GM21447 (cell line): ENCODE measurements at regions not wholly inside any gene's neighbourhood (a gene's known extent, or its start where the extent isn't known, plus 50 kb on each side); places are given as distances from the start of the nearest gene placed in this dataset.
"Not testable (repeated sequence)": the region's sequence is repeated elsewhere in the genome, so short reads cannot be mapped to it uniquely, and the experiment has no call there.

Source experiments
- ATAC-seq: cut with Tn5 transposase; IDR thresholded peaks from one replicate; pipeline ENCODE4 v1.9.1; 2021; ENCODE audit not compliant: unreplicated experiment

DNA sequence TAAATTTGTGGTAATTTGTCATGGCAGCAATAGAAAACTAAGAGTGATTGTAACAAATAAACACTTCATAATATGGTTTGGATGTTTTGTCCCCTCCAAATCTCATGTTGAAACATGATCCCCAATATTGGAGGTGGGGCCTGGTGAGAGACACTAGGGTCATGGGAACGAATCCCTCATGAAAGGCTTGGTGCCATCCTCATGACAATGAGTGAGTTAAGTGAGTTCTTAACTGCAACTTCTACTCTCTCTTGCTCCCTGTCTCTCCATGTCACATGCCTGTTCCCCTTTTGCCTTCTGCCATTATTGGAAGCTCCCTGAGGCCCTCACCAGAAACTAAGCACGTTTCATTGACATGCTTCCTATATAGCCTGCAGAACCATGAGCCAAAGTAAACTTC lies 1233.2 kb downstream of the OLFM4 start:
- ATAC-seq: no peak

- no peak for ATAC-seq
These were observed 1235.3 kb downstream of the OLFM4 start for GRCh38 chr13:54263868-54264267.

DNA sequence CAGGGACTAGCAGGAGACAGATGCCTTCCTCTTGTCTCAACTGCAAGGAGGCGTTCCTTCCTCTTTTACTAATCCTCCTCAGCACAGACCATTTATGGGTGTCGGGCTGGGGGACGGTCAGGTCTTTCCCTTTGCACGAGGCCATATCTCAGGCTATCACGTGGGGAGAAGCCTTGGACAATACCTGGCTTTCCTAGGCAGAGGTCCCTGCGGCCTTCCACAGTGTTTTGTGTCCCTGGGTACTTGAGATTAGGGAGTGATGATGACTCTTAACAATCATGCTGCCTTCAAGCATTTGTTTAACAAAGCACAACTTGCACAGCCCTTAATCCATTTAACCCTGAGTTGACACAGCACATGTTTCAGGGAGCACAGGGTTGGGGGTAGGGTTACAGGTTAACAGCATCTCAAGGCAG lies 1238.6 kb downstream of the OLFM4 start:
- ATAC-seq: not testable (repeated sequence)

DNA sequence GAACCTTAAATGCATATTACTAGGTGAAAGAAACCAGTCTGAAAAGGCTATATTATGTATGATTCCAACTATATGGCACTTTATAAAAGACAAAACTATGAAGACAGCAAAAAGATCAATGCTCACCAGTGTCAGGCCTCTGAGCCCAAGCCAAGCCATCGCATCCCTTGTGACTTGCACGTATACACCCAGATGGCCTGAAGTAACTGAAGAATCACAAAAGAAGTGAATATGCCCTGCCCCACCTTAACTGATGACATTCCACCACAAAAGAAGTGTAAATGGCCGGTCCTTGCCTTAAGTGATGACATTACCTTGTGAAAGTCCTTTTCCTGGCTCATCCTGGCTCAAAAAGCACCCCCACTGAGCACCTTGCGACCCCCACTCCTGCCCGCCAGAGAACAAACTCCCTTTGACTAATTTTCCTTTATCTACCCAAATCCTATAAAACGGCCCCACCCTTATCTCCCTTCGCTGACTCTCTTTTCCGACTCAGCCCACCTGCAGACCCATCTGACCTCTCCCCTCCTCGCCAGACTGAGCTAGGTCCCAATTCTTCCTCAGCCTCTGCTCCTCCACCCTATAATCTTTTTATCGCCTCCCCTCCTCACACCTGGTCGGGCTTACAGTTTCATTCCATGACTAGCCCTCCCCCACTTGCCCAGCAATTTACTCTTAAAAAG lies 1239.5 kb downstream of the OLFM4 start:
- not testable (repeated sequence) for ATAC-seq

- no peak for ATAC-seq
These were observed 1258.6 kb downstream of the OLFM4 start for GRCh38 chr13:54287062-54287764.

GRCh38 chr13:54301085-54301484 lies 1272.5 kb downstream of the OLFM4 start:
- no peak for ATAC-seq

- ATAC-seq: no peak
These were observed 1276.8 kb downstream of the OLFM4 start for GRCh38 chr13:54305377-54305776.

DNA sequence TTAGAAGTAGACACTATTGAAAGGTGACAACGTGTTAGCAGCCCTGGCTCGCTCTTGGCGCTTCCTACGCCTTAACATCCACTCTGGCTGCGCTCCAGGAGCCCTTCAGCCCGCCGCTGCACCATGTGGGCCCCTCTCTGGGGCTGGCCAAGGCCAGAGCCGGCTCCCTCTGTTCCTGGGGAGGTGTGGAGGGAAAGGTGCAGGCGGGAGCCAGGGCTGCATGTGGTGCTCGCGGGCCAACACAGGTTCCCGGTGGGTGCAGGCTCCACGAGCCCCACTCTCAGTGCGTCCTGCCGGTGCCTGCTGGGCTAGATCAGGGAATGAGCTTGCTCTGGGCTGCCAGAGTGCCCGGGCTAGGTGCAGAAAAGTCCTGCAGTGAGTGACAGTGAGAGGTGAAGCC lies 1284.3 kb downstream of the OLFM4 start:
- ATAC-seq: no peak

- no peak for ATAC-seq
These were observed 1289.1 kb downstream of the OLFM4 start for GRCh38 chr13:54317722-54318121.

DNA sequence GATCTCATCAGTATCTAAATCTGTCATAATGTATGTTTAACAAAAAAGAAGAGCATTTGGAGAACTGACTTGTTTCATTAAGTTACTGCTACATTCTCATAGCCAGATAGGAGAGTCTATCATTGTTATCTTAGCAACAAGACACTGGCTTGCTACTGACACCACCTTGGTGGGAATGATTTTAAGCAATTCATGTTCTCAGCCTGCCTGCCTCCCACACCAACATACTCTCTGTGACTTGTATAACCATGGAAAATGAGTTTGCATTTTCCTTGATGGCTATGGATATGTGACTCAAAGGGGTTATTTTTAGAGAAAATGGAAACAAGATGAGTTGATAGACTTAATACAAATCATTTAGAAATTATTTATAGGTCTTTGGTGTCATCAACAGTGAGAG lies 1308.9 kb downstream of the OLFM4 start:
- ATAC-seq: no peak

DNA sequence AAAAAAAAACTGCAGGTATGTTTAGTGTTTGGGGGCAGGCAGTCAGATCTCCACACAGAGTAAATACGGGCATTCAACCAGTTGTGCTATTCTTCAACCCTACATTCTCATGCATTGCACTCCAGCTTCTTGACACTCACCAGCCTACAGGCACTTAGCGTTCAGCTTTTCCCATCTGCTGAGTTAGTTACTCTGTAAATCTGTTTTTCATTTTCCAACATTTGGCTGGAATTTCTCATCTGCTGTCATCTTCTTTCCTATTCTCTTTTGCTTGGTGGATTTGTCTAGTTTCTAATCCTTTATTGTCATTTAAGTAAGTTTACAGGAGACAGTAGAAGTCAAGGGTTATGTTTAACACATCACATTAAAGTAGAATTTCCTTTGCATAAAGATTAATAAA lies 1318.9 kb downstream of the OLFM4 start:
- ATAC-seq: no peak

DNA sequence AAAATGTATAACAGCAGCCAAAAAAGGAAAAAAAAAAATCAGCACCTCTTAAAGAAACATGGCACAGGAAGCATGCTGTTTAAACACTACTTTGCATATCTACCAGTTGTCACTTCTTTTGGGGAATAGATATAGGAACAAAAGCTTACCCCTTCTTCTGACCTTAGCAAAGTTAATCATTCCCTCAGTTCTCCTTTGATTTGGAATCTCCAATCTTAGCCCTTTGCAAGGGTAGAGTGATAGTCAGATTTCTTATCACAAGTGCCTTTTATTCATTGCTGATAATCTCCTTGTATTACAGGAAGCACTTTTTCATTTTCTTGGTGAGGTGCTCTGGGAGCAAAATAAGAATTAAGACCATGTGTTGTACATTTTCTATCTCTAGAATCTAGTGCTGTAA lies 1327.6 kb downstream of the OLFM4 start:
- ATAC-seq: no peak

DNA sequence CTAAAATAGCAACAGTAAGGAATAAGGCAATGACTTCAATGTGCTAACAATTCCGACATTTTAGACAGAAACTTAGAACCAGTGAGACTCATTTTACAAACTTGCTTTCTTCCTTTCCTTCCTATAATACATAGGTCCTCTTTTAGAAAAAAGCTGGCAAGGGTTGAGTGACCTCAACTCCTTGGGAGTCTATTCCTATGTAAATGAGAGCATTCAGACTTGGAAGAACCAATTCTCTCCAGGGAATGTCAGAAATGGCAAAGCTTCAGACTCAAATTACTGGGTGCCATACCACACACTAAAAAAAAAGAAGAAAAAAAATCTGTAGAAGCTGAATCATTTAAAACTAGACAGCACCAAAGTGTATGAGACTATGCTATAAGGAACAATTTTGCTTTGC lies 1328.2 kb downstream of the OLFM4 start:
- no peak for ATAC-seq

- ATAC-seq: no peak
These were observed 1328.8 kb downstream of the OLFM4 start for GRCh38 chr13:54357284-54357933.

- no peak for ATAC-seq
These were observed 1332.8 kb downstream of the OLFM4 start for GRCh38 chr13:54361460-54361859.

- no peak for ATAC-seq
These were observed 1338.1 kb downstream of the OLFM4 start for GRCh38 chr13:54366728-54367127.

DNA sequence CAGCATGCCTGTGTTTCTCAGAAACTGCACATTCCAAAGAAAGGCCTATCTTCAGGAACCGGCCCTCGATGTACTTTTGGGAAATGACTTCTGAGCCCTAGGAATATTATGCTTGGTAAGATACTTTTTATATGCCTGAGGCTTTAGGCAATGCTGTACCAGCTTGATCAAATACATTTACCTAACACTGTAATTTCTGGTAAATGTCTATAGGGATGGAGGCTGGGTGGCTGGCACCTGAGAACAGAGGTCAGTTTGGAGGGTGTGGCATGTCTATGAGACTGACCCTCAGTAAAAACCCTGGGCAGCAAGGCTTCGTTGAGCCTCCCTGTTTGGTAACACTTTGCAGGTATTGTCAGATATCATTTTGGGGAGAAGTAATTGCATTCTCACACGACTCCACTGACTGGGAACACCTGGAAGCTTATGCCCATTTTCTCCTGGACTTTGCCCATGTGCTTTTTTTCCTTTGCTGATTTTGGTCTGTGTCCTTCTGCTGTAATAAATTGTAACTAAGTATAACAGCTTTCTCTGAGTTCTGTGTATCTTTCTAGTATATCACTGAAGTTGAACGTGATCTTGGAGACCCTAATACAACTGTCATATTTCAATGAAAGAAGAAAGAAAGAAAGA lies 1339.1 kb downstream of the OLFM4 start:
- no peak for ATAC-seq

- ATAC-seq: no peak
These were observed 1339.8 kb downstream of the OLFM4 start for GRCh38 chr13:54368387-54368786.

DNA sequence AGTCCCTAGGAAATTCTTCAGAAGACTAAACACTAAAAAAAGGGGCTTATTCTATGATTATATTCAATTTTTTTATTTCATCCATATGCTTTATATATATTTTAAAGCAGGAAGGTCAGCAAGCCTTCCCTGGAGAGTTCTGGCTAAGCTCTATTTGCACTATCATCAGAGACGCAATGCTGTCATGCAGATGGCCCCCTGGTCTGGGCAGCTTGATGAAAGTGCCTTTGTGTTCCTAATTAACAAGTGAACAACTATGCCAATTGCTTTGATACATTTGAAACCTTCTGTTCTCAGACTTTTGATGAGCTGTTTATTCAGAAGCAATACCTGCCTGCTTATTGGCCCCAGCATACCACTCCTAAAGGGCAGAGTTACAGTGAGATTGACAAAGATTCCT lies 1344.6 kb downstream of the OLFM4 start:
- ATAC-seq: no peak

DNA sequence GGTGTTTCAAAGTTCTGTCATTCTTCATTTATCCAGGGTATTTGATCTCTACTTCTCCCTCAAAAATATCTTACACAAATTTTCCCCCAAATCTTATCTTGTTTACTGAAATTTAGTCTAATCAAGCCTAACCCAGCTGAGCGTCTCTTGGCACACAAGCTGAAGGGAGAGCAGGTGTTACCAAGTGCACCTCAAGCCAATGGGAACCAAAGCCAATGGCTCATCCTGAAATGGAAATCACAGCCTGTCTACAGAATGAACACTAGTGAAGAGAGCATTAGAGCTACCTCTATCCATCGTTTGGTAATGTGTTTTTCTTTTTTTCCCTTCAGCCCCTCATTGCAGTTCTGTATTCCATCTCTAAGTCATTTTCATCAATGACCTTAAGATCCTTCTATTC lies 1350.8 kb downstream of the OLFM4 start:
- no peak for ATAC-seq

- no peak for ATAC-seq
These were observed 1355.0 kb downstream of the OLFM4 start for GRCh38 chr13:54383604-54384003.

GRCh38 chr13:54387625-54388024 lies 1359.0 kb downstream of the OLFM4 start:
- ATAC-seq: no peak
